ENCODE measurements at regions not wholly inside any gene's neighbourhood (a gene's known extent, or its start where the extent isn't known, plus 50 kb on each side); places are given as distances from the start of the nearest gene placed in this dataset.

DNA sequence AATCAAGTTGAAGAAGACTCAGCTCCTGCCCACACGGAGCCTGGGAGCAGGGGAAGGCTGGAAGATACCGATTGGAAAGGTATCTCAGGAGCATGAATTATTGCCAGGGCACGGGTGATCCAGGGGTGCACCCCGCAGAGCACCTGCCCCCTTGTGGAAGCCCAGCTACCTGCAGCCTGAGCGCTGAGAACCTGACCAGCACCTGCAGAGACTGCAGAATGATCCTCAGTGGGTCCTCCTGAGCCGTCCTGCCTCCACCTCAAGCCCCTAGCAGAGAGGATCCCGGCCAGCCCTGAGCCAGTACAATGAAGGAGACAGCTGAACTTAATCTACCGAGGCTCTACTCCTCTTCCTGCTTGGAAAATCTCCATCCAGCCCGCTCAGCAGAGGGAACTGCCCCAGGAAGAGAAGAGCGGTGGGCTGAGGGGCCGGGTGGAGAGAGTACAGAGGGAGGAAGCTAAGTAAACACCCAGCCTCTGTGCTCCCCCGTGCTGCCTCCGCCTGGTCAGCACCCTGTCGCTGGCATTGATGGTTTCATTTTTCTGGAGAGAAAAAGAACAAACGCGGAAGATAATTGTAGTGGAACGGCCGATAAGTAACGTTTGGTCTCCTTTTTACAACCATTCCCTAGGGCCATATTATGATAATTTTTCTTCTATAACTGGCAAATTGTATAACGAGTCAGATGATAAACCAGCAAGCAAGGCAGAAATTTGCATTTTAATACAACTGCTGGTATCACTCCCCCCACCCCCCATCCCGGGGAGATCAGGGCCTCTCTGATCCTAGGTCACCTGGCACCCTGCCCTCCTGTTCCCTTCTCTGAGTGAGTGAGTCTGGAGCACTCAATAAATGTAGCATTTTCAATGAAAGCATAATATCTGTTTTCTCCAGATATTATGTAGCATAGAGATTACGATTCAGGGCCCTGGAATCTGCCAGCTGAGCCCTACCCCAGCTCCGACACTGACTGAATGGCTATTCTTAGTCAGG lies 204.5 kb upstream of the RPL38 start:
- Mint-ChIP-seq H3K9me3 (ENCODE audit: insufficient read depth) (no peaks in the 10 kb centered on the region), H3K4me1 (no peaks in the 10 kb centered on the region), H3K27me3 (peaks cover 28% of the 10 kb centered on the region), H3K4me3 (no peak overlapping the region), H3K27ac (no peak overlapping the region)
- peaks cover 0 to 4% (median 0%) of the 10 kb centered on the region in 4 experiments for H3K27me3 ChIP-seq (replicated peaks in 1 of 4; ENCODE audit: control extremely low read depth in 1 of 4, control insufficient read depth in 3 of 4, insufficient read depth in 4 of 4, low read length in 3 of 4)
- no peaks in the 10 kb centered on the region for H3K36me3 ChIP-seq (replicated peaks in 1 of 2; ENCODE audit: control extremely low read depth in 1 of 2, control insufficient read depth in 1 of 2, extremely low read depth in 1 of 2, insufficient read depth in 2 of 2, low read length in 1 of 2)
- WGBS (ENCODE audit: insufficient coverage) = 35% methylated on average over 14 of the region's 23 CpGs
- H3K9ac ChIP-seq (ENCODE audit: low read length) = no peak overlapping the region
- ATAC-seq (ENCODE audit: low read depth) = peak; percentile 70
- H3K4me2 ChIP-seq (replicated peaks; ENCODE audit: low read depth, low read length, poor library complexity, severe bottlenecking) = no peak overlapping the region
- intact Hi-C loops (cut with micrococcal nuclease) = loop anchor here (5.0 kb wide), 1 partner anchor 742 kb away; no protein-coding TSS in a partner anchor
- DNase-seq = peak; percentile 53
- no peak overlapping the region for H3K27ac ChIP-seq (ENCODE audit: low read length in 2 of 2)
- no peaks in the 10 kb centered on the region for H4K20me1 ChIP-seq (ENCODE audit: control insufficient read depth, insufficient read depth, low read length, poor library complexity, severe bottlenecking)
- CTCF ChIA-PET = interaction anchor here (0.5 to 4.0 kb wide), 4 partner anchors 16 to 569 kb away, joined by 3 to 29 read pairs (median 3); no protein-coding TSS in a partner anchor
- no peak for TF ChIP-seq EZH2 (IDR thresholded peaks at IDR 0.05; ENCODE audit: borderline replicate concordance, insufficient read depth, low read depth, low read length, poor library complexity, severe bottlenecking)
- TF ChIP-seq, protein P1, sequence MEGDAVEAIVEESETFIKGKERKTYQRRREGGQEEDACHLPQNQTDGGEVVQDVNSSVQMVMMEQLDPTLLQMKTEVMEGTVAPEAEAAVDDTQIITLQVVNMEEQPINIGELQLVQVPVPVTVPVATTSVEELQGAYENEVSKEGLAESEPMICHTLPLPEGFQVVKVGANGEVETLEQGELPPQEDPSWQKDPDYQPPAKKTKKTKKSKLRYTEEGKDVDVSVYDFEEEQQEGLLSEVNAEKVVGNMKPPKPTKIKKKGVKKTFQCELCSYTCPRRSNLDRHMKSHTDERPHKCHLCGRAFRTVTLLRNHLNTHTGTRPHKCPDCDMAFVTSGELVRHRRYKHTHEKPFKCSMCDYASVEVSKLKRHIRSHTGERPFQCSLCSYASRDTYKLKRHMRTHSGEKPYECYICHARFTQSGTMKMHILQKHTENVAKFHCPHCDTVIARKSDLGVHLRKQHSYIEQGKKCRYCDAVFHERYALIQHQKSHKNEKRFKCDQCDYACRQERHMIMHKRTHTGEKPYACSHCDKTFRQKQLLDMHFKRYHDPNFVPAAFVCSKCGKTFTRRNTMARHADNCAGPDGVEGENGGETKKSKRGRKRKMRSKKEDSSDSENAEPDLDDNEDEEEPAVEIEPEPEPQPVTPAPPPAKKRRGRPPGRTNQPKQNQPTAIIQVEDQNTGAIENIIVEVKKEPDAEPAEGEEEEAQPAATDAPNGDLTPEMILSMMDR (IDR thresholded peaks at IDR 0.05) = peak; percentile 83
- POLR2A ChIA-PET = no interaction called here
- H3K79me2 ChIP-seq (ENCODE audit: control insufficient read depth, insufficient read depth, low read length) = no peaks in the 10 kb centered on the region
- H3K4me1 ChIP-seq (ENCODE audit: control insufficient read depth in 2 of 2, insufficient read depth in 2 of 2, low read length in 2 of 2) = no peaks in the 10 kb centered on the region
- H3K4me3 ChIP-seq (ENCODE audit: control extremely low read depth in 1 of 5, extremely low read depth in 1 of 5, insufficient read depth in 1 of 5, low read depth in 2 of 5, low read length in 4 of 5) = no peak overlapping the region
- no peaks in the 10 kb centered on the region for H3K9me3 ChIP-seq (ENCODE audit: control extremely low read depth in 1 of 3, control insufficient read depth in 2 of 3, insufficient read depth in 1 of 3, low read length in 2 of 3)
- H2AFZ ChIP-seq (ENCODE audit: insufficient read depth, low read depth, low read length, poor library complexity, severe bottlenecking) = no peak overlapping the region

DNA sequence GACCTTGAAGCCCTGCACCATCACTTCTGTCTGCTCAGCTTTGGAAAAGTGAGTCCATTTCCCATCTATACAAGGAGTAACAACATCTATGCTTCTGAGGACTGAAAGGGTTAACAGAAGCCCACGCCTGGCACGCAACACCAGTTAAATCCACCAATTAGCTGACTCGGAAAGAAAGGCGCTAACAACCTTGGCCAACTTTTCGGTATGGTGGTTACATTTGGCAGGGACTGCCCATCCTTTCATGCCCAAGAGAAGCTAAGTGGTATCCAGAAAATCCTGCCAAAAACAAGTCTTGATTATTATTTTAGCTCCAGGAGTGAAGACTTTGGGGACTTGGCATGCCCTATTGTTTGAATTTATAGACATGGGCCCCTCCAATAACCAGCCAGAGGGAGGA lies 202.3 kb upstream of the RPL38 start:
- H3K79me2 ChIP-seq (ENCODE audit: control insufficient read depth, insufficient read depth, low read length) = no peaks in the 10 kb centered on the region
- POLR2A ChIA-PET = no interaction called here
- H3K27me3 Mint-ChIP-seq = peaks cover 39% of the 10 kb centered on the region
- no peaks in the 10 kb centered on the region for H3K4me1 Mint-ChIP-seq
- TF ChIP-seq, protein P1 (IDR thresholded peaks at IDR 0.05) = no peak
- TF ChIP-seq EZH2 (IDR thresholded peaks at IDR 0.05; ENCODE audit: borderline replicate concordance, insufficient read depth, low read depth, low read length, poor library complexity, severe bottlenecking) = no peak
- no peaks in the 10 kb centered on the region for H3K9me3 ChIP-seq (ENCODE audit: control extremely low read depth in 1 of 3, control insufficient read depth in 2 of 3, insufficient read depth in 1 of 3, low read length in 2 of 3)
- DNase-seq = no peak
- H3K4me1 ChIP-seq (ENCODE audit: control insufficient read depth in 2 of 2, insufficient read depth in 2 of 2, low read length in 2 of 2) = no peaks in the 10 kb centered on the region
- CTCF ChIA-PET = no interaction called here
- ATAC-seq (ENCODE audit: low read depth) = no peak
- H3K27ac ChIP-seq (ENCODE audit: low read length in 2 of 2) = no peak overlapping the region
- no peaks in the 10 kb centered on the region for H3K36me3 ChIP-seq (replicated peaks in 1 of 2; ENCODE audit: control extremely low read depth in 1 of 2, control insufficient read depth in 1 of 2, extremely low read depth in 1 of 2, insufficient read depth in 2 of 2, low read length in 1 of 2)
- peaks cover 0 to 4% (median 0%) of the 10 kb centered on the region in 4 experiments for H3K27me3 ChIP-seq (replicated peaks in 1 of 4; ENCODE audit: control extremely low read depth in 1 of 4, control insufficient read depth in 3 of 4, insufficient read depth in 4 of 4, low read length in 3 of 4)
- H3K27ac Mint-ChIP-seq = no peak overlapping the region
- WGBS (ENCODE audit: insufficient coverage) = 96% methylated on average over 5 of the region's 5 CpGs
- H3K4me2 ChIP-seq (replicated peaks; ENCODE audit: low read depth, low read length, poor library complexity, severe bottlenecking) = no peak overlapping the region
- no peak overlapping the region for H3K4me3 ChIP-seq (ENCODE audit: control extremely low read depth in 1 of 5, extremely low read depth in 1 of 5, insufficient read depth in 1 of 5, low read depth in 2 of 5, low read length in 4 of 5)
- intact Hi-C loops (cut with micrococcal nuclease) = no loop called here
- no peak overlapping the region for H3K4me3 Mint-ChIP-seq
- no peaks in the 10 kb centered on the region for H3K9me3 Mint-ChIP-seq (ENCODE audit: insufficient read depth)
- H3K9ac ChIP-seq (ENCODE audit: low read length) = no peak overlapping the region
- H4K20me1 ChIP-seq (ENCODE audit: control insufficient read depth, insufficient read depth, low read length, poor library complexity, severe bottlenecking) = no peaks in the 10 kb centered on the region
- H2AFZ ChIP-seq (ENCODE audit: insufficient read depth, low read depth, low read length, poor library complexity, severe bottlenecking) = no peak overlapping the region

Data from B cell (primary cell).